ENCODE measurements at regions not wholly inside any gene's neighbourhood (a gene's known extent, or its start where the extent isn't known, plus 50 kb on each side); places are given as distances from the start of the nearest gene placed in this dataset.
"Not testable (repeated sequence)": the region's sequence is repeated elsewhere in the genome, so short reads cannot be mapped to it uniquely, and the experiment has no call there.

- in situ Hi-C loops (cut with MboI; ENCODE audit: low sequenced_read_pairs), result no loop called here
Observed at GRCh38 chr4:158053086-158053485, 119.7 kb downstream of the GASK1B start.

GRCh38 chr4:158051401-158052235 lies 121.2 kb downstream of the GASK1B start:
- in situ Hi-C loops (cut with MboI; ENCODE audit: low sequenced_read_pairs), result no loop called here

- in situ Hi-C loops (cut with MboI; ENCODE audit: low sequenced_read_pairs), result no loop called here
Observed at GRCh38 chr4:158050942-158051341, 121.9 kb downstream of the GASK1B start.

DNA sequence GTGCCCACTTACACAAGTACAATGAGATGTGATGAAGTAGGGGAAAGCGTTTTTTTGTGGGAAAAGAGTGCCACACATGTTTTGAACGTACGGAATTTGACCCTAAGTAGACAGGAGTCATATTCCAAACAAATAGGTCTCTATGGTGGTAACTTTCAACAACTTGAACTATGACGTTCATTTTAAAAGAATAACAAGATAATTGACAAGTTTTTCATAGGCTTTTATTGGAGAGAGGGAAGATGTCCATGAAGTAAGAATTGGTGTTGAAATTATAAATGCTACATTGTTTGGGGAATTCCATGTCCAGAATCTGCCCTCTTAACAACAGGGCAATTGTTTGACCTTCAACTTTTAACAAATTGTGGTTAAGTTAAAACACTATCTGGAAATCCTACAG lies 126.5 kb downstream of the GASK1B start:
- in situ Hi-C loops (cut with MboI; ENCODE audit: low sequenced_read_pairs), result no loop called here

- in situ Hi-C loops (cut with MboI; ENCODE audit: low sequenced_read_pairs), result no loop called here
Observed at GRCh38 chr4:158043971-158044618, 128.7 kb downstream of the GASK1B start.

- in situ Hi-C loops (cut with MboI; ENCODE audit: low sequenced_read_pairs), result no loop called here
Observed at GRCh38 chr4:158042591-158043030, 130.2 kb downstream of the GASK1B start.

- in situ Hi-C loops (cut with MboI; ENCODE audit: low sequenced_read_pairs), result no loop called here
Observed at GRCh38 chr4:158038718-158039117, 134.1 kb downstream of the GASK1B start.

- in situ Hi-C loops (cut with MboI; ENCODE audit: low sequenced_read_pairs), result no loop called here
Observed at GRCh38 chr4:158036998-158037397, 135.8 kb downstream of the GASK1B start.

DNA sequence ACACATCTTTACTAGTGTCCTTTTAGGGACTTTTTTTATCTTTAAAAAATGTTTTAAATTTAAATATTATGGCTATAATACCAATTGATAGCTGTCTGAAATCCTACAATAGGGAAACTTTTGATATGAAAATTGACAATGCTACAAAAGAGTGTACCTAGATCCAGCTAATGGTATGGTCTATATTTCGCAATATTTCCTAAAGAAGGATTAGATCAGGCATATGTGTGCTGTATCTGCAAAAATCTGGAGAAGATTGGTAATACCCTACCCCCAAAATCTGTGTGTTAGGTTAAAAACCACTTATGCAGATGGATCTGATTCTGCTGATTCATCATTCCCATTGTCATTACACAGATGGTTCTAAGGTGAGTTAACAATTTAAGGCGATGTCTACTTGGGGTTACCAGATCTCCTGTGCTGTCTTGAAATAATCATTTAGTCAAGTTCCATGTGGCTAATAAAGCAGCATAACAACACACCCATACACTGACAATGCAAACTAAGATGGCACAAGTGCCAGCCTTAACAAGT lies 137.1 kb downstream of the GASK1B start:
- in situ Hi-C loops (cut with MboI; ENCODE audit: low sequenced_read_pairs), result no loop called here

- in situ Hi-C loops (cut with MboI; ENCODE audit: low sequenced_read_pairs), result no loop called here
Observed at GRCh38 chr4:158033416-158034120, 139.3 kb downstream of the GASK1B start.

DNA sequence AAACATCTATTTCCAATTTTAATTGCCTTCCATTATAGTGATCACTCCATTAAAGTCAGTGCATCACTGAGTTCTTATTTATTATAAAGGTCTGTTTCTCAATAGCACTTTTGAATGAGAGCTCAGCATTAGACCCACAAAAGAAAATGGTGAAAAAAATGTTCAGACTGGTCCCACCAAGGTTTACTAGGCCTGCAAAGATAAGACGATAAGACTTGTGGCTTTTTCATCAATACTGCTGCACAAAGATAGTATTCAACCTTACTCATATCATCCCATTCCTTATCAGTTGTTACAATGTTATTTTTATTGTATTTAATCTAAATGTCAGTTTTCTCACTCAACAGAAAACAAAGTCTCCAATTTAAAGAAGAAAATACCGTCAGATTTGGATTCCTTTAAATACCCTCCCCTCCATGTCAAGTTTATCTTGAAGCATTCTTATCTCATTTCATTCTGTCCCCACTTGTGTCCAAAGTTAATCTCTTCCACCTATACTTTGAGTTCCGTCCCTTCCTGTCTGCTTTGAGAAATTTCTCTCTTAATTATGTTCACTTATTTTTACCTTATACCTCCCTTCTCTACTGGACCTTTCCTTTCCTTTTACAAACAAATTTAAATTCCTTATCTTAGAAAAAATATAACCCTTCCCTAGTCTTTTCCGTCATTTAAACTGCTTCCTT lies 140.0 kb downstream of the GASK1B start:
- in situ Hi-C loops (cut with MboI; ENCODE audit: low sequenced_read_pairs), result no loop called here

- in situ Hi-C loops (cut with MboI; ENCODE audit: low sequenced_read_pairs), result not testable (repeated sequence)
Observed at GRCh38 chr4:158028381-158028780, 144.4 kb downstream of the GASK1B start.

DNA sequence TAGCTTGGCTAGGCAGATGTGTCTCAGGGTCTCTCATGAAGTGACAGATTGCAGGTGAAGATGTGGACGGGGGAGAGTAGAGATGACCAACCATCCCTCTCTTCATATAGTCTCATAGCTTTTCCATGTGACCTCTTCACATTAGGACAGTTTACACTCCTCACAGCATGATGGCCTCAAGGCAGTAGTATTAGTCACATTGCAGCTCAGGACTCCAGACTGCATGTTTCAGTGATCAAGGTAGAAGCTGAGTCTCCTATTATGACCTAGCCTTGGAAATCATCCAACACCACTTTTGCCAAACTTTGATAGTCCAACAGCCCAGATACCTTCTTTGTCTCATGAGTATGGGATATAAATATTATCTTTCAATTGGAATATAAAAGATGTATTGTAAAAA lies 147.7 kb downstream of the GASK1B start:
- in situ Hi-C loops (cut with MboI; ENCODE audit: low sequenced_read_pairs), result no loop called here

- in situ Hi-C loops (cut with MboI; ENCODE audit: low sequenced_read_pairs), result no loop called here
Observed at GRCh38 chr4:158020734-158021346, 152.0 kb downstream of the GASK1B start.

- in situ Hi-C loops (cut with MboI; ENCODE audit: low sequenced_read_pairs), result no loop called here
Observed at GRCh38 chr4:158020176-158020575, 152.6 kb downstream of the GASK1B start.

DNA sequence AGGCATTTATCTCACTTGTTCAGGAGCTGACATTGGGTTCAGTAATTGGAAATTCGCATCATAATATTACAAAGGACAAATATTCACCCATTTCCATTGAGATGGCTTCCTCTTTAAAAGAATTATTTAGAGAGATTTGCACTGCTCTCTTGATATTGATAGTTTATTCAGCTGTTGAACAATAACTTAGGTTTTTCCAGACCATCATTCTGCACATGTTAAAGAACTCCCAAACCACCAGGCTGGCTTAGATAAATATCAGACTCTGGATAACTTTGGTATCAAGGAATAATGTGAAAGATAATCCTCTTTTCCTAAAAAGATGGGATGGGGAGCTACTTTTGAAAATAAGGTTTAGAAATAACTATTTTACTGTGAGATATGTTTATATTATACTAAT lies 154.0 kb downstream of the GASK1B start:
- in situ Hi-C loops (cut with MboI; ENCODE audit: low sequenced_read_pairs), result no loop called here

DNA sequence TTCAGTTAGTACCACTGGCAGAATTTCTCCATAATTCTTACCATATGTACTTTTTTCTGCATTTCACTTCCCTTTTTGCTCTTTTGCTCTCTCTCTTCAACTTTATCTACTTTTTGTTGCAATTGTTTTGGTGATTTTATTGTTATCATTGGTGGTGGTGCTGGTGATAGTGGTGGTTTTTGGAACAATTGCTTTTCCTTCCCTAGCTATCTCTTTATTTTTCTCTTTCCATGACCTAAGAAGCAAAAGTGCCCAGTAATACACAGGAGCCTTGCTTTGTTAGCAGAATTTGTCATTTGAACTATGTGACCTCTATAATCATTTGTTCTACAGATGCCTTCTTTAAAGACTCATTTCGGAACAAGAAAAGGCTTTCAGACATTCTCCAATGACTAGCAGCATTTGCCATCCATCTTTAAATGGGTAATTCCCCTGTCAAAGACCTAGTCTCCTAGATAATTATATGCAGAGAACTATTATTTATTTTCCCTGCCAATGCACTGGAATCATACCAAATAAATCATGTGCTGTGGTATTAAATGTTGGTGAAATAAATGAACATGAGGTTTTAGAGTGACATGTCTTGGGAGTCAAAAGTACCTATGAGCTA lies 154.5 kb downstream of the GASK1B start:
- in situ Hi-C loops (cut with MboI; ENCODE audit: low sequenced_read_pairs), result no loop called here

GRCh38 chr4:158016511-158016910 lies 156.3 kb downstream of the GASK1B start:
- in situ Hi-C loops (cut with MboI; ENCODE audit: low sequenced_read_pairs), result no loop called here

DNA sequence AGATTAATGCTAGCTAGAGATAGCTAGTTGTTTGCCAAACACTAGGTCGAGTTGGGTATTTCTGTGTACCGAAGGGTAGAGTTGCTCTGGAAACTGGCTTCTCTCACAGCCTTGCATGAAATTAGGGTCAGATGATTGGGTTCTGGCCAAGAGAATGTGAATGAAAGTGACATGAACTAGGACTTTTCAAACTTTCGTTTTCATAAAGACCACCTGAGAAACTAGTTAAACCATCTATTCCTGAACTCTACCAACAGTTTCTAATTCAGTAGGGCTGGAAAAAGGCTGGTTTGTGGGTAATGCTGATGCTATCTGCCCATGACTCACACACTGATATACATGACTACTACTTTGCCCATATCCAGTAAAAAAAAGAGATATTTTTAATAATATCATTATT lies 157.6 kb downstream of the GASK1B start:
- in situ Hi-C loops (cut with MboI; ENCODE audit: low sequenced_read_pairs), result no loop called here

- in situ Hi-C loops (cut with MboI; ENCODE audit: low sequenced_read_pairs), result no loop called here
Observed at GRCh38 chr4:158013858-158014257, 159.0 kb downstream of the GASK1B start.
